ENCODE measurements at regions not wholly inside any gene's neighbourhood (a gene's known extent, or its start where the extent isn't known, plus 50 kb on each side); places are given as distances from the start of the nearest gene placed in this dataset.
"Not testable (repeated sequence)": the region's sequence is repeated elsewhere in the genome, so short reads cannot be mapped to it uniquely, and the experiment has no call there.

DNA sequence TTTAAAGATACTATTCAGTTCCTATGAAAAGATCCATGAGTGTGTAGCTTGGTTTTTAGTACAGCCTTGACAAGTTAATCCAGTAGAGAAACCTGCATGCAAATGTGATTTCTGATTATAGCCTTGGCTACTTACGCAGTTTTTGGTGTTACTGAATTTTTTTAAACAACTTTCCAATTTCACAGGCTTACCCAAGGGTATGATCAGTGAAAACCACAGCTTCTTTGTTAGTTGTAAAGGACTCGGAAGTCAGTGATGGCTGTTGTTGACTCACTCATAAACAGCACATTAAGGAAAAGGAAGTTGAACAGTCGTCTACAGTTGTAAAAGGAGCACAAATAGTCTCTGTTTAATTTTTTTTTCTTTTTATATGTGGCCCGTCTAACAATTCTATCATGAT is 924.6 kb upstream of the ADAMTS5 start:
- TF ChIP-seq, protein P1, sequence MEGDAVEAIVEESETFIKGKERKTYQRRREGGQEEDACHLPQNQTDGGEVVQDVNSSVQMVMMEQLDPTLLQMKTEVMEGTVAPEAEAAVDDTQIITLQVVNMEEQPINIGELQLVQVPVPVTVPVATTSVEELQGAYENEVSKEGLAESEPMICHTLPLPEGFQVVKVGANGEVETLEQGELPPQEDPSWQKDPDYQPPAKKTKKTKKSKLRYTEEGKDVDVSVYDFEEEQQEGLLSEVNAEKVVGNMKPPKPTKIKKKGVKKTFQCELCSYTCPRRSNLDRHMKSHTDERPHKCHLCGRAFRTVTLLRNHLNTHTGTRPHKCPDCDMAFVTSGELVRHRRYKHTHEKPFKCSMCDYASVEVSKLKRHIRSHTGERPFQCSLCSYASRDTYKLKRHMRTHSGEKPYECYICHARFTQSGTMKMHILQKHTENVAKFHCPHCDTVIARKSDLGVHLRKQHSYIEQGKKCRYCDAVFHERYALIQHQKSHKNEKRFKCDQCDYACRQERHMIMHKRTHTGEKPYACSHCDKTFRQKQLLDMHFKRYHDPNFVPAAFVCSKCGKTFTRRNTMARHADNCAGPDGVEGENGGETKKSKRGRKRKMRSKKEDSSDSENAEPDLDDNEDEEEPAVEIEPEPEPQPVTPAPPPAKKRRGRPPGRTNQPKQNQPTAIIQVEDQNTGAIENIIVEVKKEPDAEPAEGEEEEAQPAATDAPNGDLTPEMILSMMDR (IDR thresholded peaks at IDR 0.05) = not testable (repeated sequence)
- TF ChIP-seq POLR2A (IDR thresholded peaks at IDR 0.05) = not testable (repeated sequence)
